GM12864 (cell line): ENCODE measurements at regions not wholly inside any gene's neighbourhood (a gene's known extent, or its start where the extent isn't known, plus 50 kb on each side); places are given as distances from the start of the nearest gene placed in this dataset.

Source experiments
- DNase-seq: peaks from one replicate; pipeline ENCODE4 v3.0.0-alpha.2; 2011; ENCODE audit warnings: low read depth
- H3K4me3 ChIP-seq: 2 replicates; pipeline ENCODE4 v1.5.1; 2011; ENCODE audit warnings: mild to moderate bottlenecking, low read depth, low read length, control low read depth
- CTCF ChIP-seq: IDR thresholded peaks from 2 replicates; pipeline ENCODE4 v1.5.1; 2011; ENCODE audit warnings: low read depth, mild to moderate bottlenecking, moderate library complexity, low read length, control low read depth, inconsistent platforms; ENCODE audit errors: missing control alignments

GRCh38 chr2:186069676-186070075 lies 331.1 kb downstream of the FSIP2 start:
- H3K4me3 ChIP-seq, result no peak overlapping the region
- no peak for TF ChIP-seq CTCF
- no peak for DNase-seq

- no peak for DNase-seq
- H3K4me3 ChIP-seq, result no peak overlapping the region
- no peak for TF ChIP-seq CTCF
Observed at GRCh38 chr2:186085226-186085625, 346.6 kb downstream of the FSIP2 start.

GRCh38 chr2:186093174-186093573 lies 354.6 kb downstream of the FSIP2 start:
- no peak for DNase-seq
- H3K4me3 ChIP-seq, result no peak overlapping the region

GRCh38 chr2:186098821-186099220 lies 360.2 kb downstream of the FSIP2 start:
- no peak for DNase-seq
- no peak overlapping the region for H3K4me3 ChIP-seq
- TF ChIP-seq CTCF, result no peak

More at GRCh38 chr2:186093174-186093573, 354.6 kb downstream of the FSIP2 start:
- TF ChIP-seq CTCF, result no peak

GRCh38 chr2:186099826-186100225 lies 361.2 kb downstream of the FSIP2 start:
- H3K4me3 ChIP-seq, result no peak overlapping the region
- no peak for TF ChIP-seq CTCF
- DNase-seq, result no peak

GRCh38 chr2:186100636-186101035 lies 362.0 kb downstream of the FSIP2 start:
- no peak for DNase-seq
- no peak overlapping the region for H3K4me3 ChIP-seq
- no peak for TF ChIP-seq CTCF

GRCh38 chr2:186101616-186102015 lies 363.0 kb downstream of the FSIP2 start:
- no peak overlapping the region for H3K4me3 ChIP-seq
- TF ChIP-seq CTCF, result no peak
- DNase-seq, result no peak
